A549 (cell line): ENCODE measurements at regions not wholly inside any gene's neighbourhood (a gene's known extent, or its start where the extent isn't known, plus 50 kb on each side); places are given as distances from the start of the nearest gene placed in this dataset.

Experiments
- ATAC-seq, 2 experiments: fragments of 200-7000 bp in 1 of 2; fragments of >200 bp in 1 of 2; cut with Nextera tagmentation in 1 of 2; cut with Tn5 transposase in 1 of 2; 3 replicates each; pipeline versions ENCODE4 v1.8.0 to v1.9.1; 2018 to 2020; ENCODE audit warnings: mild to moderate bottlenecking in 1 of 2, moderate library complexity in 1 of 2
- CTCF ChIA-PET: fragments of 300-600 bp; sonication (Branson Sonifier 250); formaldehyde crosslinking; extraction: SDS; loops from one replicate; lab custom pipeline; 2021; ENCODE audit warnings: antibody characterized with exemption, inconsistent platforms; lab: Yijun Ruan, JAX
- POLR2A ChIA-PET: fragments of 350-600 bp; formaldehyde crosslinking; extraction: SDS; loops from one replicate; lab custom pipeline; 2021; ENCODE audit warnings: antibody characterized with exemption, inconsistent platforms; lab: Yijun Ruan, JAX
- DNase-seq, 2 experiments: peaks; one replicate each; pipeline versions ENCODE4 v3.0.0 to v3.0.0-alpha.2; 2011 to 2016; ENCODE audit warnings: low read depth in 1 of 2, low spot score in 1 of 2
- FAIRE-seq: peaks from 2 replicates; lab custom pipeline; 2011; peaks lifted over from hg19 to GRCh38; lab: Jason Lieb, UNC
- H3K27ac ChIP-seq, 2 experiments: fragments of >200 bp; sonication (Bioruptor Twin); formaldehyde crosslinking; 3 replicates each; pipeline ENCODE4 v1.5.1; 2016 to 2017
- H3K4me1 ChIP-seq: fragments of >200 bp; sonication (Bioruptor Twin); formaldehyde crosslinking; 3 replicates; pipeline ENCODE4 v1.6.1; 2016
- H3K4me2 ChIP-seq: fragments of >200 bp; sonication (Bioruptor Twin); formaldehyde crosslinking; 3 replicates; pipeline ENCODE4 v1.6.1; 2016
- H3K4me3 ChIP-seq: fragments of >200 bp; sonication (Bioruptor Twin); formaldehyde crosslinking; 3 replicates; pipeline ENCODE4 v1.5.1; 2016
- H3K9me3 ChIP-seq: fragments of >200 bp; sonication (Bioruptor Twin); formaldehyde crosslinking; 3 replicates; pipeline ENCODE4 v1.6.1; 2016
- BHLHE40 ChIP-seq: IDR thresholded peaks from 2 replicates; pipeline ENCODE4 v1.6.1; 2012; ENCODE audit warnings: low read depth, low read length, inconsistent platforms
- EHF ChIP-seq: fragments of 250-450 bp; sonication (Bioruptor Pico); IDR thresholded peaks from 2 replicates; pipeline ENCODE4 v1.5.0; 2020; ENCODE audit warnings: mild to moderate bottlenecking
- HOXB5 ChIP-seq: fragments of 250-450 bp; sonication (Bioruptor Pico); IDR thresholded peaks from 2 replicates; pipeline ENCODE4 v1.5.0; 2020; ENCODE audit warnings: mild to moderate bottlenecking, moderate library complexity
- KDM5A ChIP-seq: fragments of 200-600 bp; sonication (generic); IDR thresholded peaks from 2 replicates; pipeline ENCODE4 v1.6.1; 2016; ENCODE audit warnings: antibody characterized with exemption, mild to moderate bottlenecking
- MAFK ChIP-seq: fragments of 450-650 bp; IDR thresholded peaks from 2 replicates; pipeline ENCODE4 v1.6.1; 2014; ENCODE audit not compliant: partially characterized antibody
- MYC ChIP-seq: IDR thresholded peaks from 2 replicates; pipeline ENCODE4 v1.6.1; 2012; ENCODE audit warnings: mild to moderate bottlenecking, inconsistent platforms, low read length, improper control_type of control experiment, borderline replicate concordance
- NFE2L2 ChIP-seq: fragments of 150-350 bp; conservative IDR thresholded peaks from 2 replicates; pipeline ENCODE4 v1.6.1; 2014; ENCODE audit warnings: low read length
- PHF8 ChIP-seq: fragments of 200-600 bp; sonication (generic); IDR thresholded peaks from 2 replicates; pipeline ENCODE4 v1.6.1; 2016; ENCODE audit warnings: low read depth, mild to moderate bottlenecking, antibody characterized with exemption, moderate library complexity, borderline replicate concordance
- RARB ChIP-seq: fragments of 250-450 bp; sonication (Bioruptor Pico); IDR thresholded peaks from 2 replicates; pipeline ENCODE4 v1.8.0; 2021; ENCODE audit warnings: mild to moderate bottlenecking, moderate library complexity
- WGBS: methylation state at CpG from one replicate; pipeline ENCODE4 v1.1.6; 2017; ENCODE audit errors: missing lambda C conversion rate; 5-methylcytosine and 5-hydroxymethylcytosine counted together
- TF ChIP-seq, protein P1 (sequence below): fragments of 450-650 bp; IDR thresholded peaks from 2 replicates; pipeline ENCODE4 v1.6.1; 2014; ENCODE audit warnings: antibody characterized with exemption
- TF ChIP-seq, protein P2 (sequence below): fragments of 250-450 bp; sonication (Bioruptor Pico); IDR thresholded peaks from 2 replicates; pipeline ENCODE4 v1.5.0; 2020; ENCODE audit warnings: low read depth, mild to moderate bottlenecking, moderate library complexity
- TF ChIP-seq, protein P3 (sequence below): fragments of 200-600 bp; sonication (generic); IDR thresholded peaks from 2 replicates; pipeline ENCODE4 v1.6.1; 2016; ENCODE audit warnings: antibody characterized with exemption, mild to moderate bottlenecking, moderate library complexity
- TF ChIP-seq, protein P4 (sequence below): fragments of 150-350 bp; IDR thresholded peaks from 2 replicates; pipeline ENCODE4 v1.6.1; 2014; ENCODE audit warnings: low read depth, mild to moderate bottlenecking, low read length

DNA sequence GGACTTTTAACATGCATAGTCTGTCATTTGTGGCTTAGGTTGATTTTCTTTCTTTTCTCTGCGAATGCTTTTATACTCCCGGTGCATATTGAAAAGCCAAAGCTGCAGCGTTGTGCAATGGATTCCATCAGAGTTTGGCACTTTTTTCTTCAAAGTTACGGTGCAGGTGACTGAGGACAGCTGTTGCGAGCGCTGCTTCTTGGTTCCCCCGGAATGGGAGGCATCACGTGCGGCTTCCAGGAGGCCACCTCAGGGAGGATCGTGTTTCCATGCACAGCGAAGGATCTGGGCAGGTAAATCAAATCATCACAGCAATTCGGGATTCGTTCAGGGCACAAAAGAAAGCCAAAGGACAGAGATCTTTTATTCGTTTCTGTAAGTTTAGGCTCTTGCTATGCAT lies 109.6 kb upstream of the ALKAL2 start:
- ATAC-seq (no peak), FAIRE-seq (no peak), DNase-seq (no peak)
- WGBS, result 47% methylated on average over 14 of the region's 14 CpGs
- POLR2A ChIA-PET, result no interaction called here
- Histone ChIP-seq H3K9me3 (no peaks in the 10 kb centered on the region), H3K4me1 (no peaks in the 10 kb centered on the region), H3K27ac (no peak overlapping the region), H3K4me3 (no peak overlapping the region), H3K4me2 (no peak overlapping the region)
- no peak for TF ChIP-seq KDM5A
- TF ChIP-seq BHLHE40, result no peak
- no peak for TF ChIP-seq PHF8
- no peak for TF ChIP-seq EHF
- no peak for TF ChIP-seq MAFK
- TF ChIP-seq, protein P1, sequence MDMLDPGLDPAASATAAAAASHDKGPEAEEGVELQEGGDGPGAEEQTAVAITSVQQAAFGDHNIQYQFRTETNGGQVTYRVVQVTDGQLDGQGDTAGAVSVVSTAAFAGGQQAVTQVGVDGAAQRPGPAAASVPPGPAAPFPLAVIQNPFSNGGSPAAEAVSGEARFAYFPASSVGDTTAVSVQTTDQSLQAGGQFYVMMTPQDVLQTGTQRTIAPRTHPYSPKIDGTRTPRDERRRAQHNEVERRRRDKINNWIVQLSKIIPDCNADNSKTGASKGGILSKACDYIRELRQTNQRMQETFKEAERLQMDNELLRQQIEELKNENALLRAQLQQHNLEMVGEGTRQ, result no peak
- CTCF ChIA-PET, result no interaction called here

DNA sequence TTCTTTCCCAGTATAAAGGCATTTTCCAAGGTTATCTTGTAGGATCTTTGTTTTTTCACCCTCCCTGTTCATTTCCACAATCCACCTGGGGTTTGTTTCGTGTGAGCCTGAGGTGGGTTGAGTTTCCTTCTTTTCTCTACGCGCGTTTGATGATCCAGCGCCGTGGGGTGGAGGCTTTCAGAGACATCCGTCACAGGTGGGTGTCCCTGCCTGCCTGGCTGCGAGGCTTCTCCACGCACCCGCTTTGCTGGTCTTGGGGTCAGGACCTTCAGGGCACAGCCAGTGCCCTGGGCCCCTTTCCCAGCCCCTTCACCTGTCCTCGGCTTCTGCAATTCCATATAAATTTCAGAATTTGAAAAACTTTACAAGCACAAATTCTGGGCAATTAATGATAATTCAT lies 109.0 kb upstream of the ALKAL2 start:
- Histone ChIP-seq H3K9me3 (0 out of 3 replicates have a peak, but pooled peaks cover 2% of the 10 kb centered on the region), H3K4me2 (no peak overlapping the region), H3K4me1 (no peaks in the 10 kb centered on the region), H3K4me3 (no peak overlapping the region), H3K27ac (no peak overlapping the region)
- TF ChIP-seq BHLHE40 (no peak), HOXB5 (CRISPR knock-in tag) (no peak)
- TF ChIP-seq, protein P2, sequence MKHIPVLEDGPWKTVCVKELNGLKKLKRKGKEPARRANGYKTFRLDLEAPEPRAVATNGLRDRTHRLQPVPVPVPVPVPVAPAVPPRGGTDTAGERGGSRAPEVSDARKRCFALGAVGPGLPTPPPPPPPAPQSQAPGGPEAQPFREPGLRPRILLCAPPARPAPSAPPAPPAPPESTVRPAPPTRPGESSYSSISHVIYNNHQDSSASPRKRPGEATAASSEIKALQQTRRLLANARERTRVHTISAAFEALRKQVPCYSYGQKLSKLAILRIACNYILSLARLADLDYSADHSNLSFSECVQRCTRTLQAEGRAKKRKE (CRISPR knock-in tag), result no peak
- TF ChIP-seq, protein P3, sequence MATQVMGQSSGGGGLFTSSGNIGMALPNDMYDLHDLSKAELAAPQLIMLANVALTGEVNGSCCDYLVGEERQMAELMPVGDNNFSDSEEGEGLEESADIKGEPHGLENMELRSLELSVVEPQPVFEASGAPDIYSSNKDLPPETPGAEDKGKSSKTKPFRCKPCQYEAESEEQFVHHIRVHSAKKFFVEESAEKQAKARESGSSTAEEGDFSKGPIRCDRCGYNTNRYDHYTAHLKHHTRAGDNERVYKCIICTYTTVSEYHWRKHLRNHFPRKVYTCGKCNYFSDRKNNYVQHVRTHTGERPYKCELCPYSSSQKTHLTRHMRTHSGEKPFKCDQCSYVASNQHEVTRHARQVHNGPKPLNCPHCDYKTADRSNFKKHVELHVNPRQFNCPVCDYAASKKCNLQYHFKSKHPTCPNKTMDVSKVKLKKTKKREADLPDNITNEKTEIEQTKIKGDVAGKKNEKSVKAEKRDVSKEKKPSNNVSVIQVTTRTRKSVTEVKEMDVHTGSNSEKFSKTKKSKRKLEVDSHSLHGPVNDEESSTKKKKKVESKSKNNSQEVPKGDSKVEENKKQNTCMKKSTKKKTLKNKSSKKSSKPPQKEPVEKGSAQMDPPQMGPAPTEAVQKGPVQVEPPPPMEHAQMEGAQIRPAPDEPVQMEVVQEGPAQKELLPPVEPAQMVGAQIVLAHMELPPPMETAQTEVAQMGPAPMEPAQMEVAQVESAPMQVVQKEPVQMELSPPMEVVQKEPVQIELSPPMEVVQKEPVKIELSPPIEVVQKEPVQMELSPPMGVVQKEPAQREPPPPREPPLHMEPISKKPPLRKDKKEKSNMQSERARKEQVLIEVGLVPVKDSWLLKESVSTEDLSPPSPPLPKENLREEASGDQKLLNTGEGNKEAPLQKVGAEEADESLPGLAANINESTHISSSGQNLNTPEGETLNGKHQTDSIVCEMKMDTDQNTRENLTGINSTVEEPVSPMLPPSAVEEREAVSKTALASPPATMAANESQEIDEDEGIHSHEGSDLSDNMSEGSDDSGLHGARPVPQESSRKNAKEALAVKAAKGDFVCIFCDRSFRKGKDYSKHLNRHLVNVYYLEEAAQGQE, result no peak
- CTCF ChIA-PET, result no interaction called here
- DNase-seq, result no peak
- WGBS, result 67% methylated on average over 11 of the region's 11 CpGs
- POLR2A ChIA-PET, result no interaction called here
- ATAC-seq, result no peak
- FAIRE-seq, result no peak

DNA sequence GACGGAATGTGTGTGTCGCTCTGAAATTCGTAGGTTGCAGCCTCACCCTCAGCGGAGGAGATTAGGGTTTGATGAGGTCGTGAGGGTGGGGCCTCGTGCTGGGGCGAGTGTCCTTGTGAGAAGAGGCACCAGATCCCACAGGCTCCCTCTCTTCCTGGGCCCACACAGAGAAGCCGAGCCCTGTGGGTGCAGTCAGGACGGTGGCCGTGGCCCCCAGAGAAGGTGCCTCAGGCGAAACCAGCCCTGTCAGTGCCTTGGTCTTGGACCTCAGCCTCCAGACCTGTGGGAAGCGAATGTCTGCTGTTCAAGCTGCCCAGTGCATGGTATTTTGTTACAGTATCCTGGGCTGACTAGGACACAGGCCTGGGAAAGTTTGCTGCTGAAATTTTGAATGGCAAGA lies 108.0 kb upstream of the ALKAL2 start:
- no peak for DNase-seq
- TF ChIP-seq NFE2L2 (no peak), MYC (no peak), RARB (CRISPR knock-in tag) (no peak)
- TF ChIP-seq, protein P4, sequence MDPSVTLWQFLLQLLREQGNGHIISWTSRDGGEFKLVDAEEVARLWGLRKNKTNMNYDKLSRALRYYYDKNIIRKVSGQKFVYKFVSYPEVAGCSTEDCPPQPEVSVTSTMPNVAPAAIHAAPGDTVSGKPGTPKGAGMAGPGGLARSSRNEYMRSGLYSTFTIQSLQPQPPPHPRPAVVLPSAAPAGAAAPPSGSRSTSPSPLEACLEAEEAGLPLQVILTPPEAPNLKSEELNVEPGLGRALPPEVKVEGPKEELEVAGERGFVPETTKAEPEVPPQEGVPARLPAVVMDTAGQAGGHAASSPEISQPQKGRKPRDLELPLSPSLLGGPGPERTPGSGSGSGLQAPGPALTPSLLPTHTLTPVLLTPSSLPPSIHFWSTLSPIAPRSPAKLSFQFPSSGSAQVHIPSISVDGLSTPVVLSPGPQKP, result no peak
- CTCF ChIA-PET, result no interaction called here
- H3K4me3 ChIP-seq, result no peak overlapping the region
- H3K4me1 ChIP-seq, result no peaks in the 10 kb centered on the region
- H3K9me3 ChIP-seq, result peaks cover 9% of the 10 kb centered on the region; the same call in 2 of the 3 replicates
- H3K27ac ChIP-seq, result no peak overlapping the region
- FAIRE-seq, result no peak
- WGBS, result 45% methylated on average over 12 of the region's 12 CpGs
- no peak for ATAC-seq
- H3K4me2 ChIP-seq, result no peak overlapping the region
- POLR2A ChIA-PET, result no interaction called here
